Loucy (cell line): ENCODE measurements at regions not wholly inside any gene's neighbourhood (a gene's known extent, or its start where the extent isn't known, plus 50 kb on each side); places are given as distances from the start of the nearest gene placed in this dataset.

Experiments
- H2AFZ ChIP-seq: fragments of 200-600 bp; sonication (generic); 2 replicates; pipeline ENCODE4 v1.6.0; 2016; ENCODE audit warnings: antibody characterized with exemption, mild to moderate bottlenecking, low read length, moderate library complexity
- H3F3A ChIP-seq: fragments of 200-600 bp; 2 replicates; pipeline ENCODE4 v1.6.0; 2016; ENCODE audit warnings: antibody characterized with exemption, low read depth, mild to moderate bottlenecking
- H3K27me3 ChIP-seq: fragments of 200-600 bp; sonication (generic); 2 replicates; pipeline ENCODE4 v1.6.1; 2014; ENCODE audit warnings: low read length, mild to moderate bottlenecking; ENCODE audit not compliant: insufficient read depth, poor library complexity, severe bottlenecking
- H3K36me3 ChIP-seq: fragments of 200-600 bp; sonication (generic); 2 replicates; pipeline ENCODE4 v1.6.1; 2016; ENCODE audit warnings: low read length; ENCODE audit not compliant: insufficient read depth
- H3K4me1 ChIP-seq: fragments of 200-600 bp; sonication (generic); 2 replicates; pipeline ENCODE4 v1.5.1; 2014; ENCODE audit warnings: low read length, mild to moderate bottlenecking; ENCODE audit not compliant: insufficient read depth, poor library complexity, severe bottlenecking
- H3K4me2 ChIP-seq: fragments of 200-600 bp; sonication (generic); 2 replicates; pipeline ENCODE4 v1.6.0; 2014; ENCODE audit warnings: antibody characterized with exemption, low read length, low read depth, mild to moderate bottlenecking; ENCODE audit not compliant: poor library complexity, severe bottlenecking
- H3K4me3 ChIP-seq: fragments of 200-600 bp; sonication (generic); 2 replicates; pipeline ENCODE4 v1.5.1; 2014; ENCODE audit warnings: low read length, mild to moderate bottlenecking, mixed read lengths; ENCODE audit not compliant: poor library complexity, severe bottlenecking
- H3K79me2 ChIP-seq: fragments of 200-600 bp; sonication (generic); 2 replicates; pipeline ENCODE4 v1.6.1; 2014; ENCODE audit warnings: low read length; ENCODE audit not compliant: insufficient read depth
- H3K9ac ChIP-seq: fragments of 200-600 bp; sonication (generic); 2 replicates; pipeline ENCODE4 v1.6.0; 2014; ENCODE audit warnings: mild to moderate bottlenecking, low read depth, low read length, moderate library complexity; ENCODE audit not compliant: poor library complexity, severe bottlenecking
- H3K9me2 ChIP-seq: fragments of 200-600 bp; sonication (generic); replicated peaks from 2 replicates; pipeline ENCODE4 v1.6.1; 2016; ENCODE audit warnings: low read depth, low read length, mixed read lengths
- H3K9me3 ChIP-seq: fragments of 200-600 bp; sonication (generic); 2 replicates; pipeline ENCODE4 v1.6.1; 2014; ENCODE audit warnings: mild to moderate bottlenecking, antibody characterized with exemption, low read length, low read depth; ENCODE audit not compliant: insufficient read depth
- H4K20me1 ChIP-seq: fragments of 200-600 bp; sonication (generic); 2 replicates; pipeline ENCODE4 v1.6.0; 2014; ENCODE audit warnings: antibody characterized with exemption, low read length, mild to moderate bottlenecking; ENCODE audit not compliant: insufficient read depth, poor library complexity, severe bottlenecking
- EZH2phosphoT487 ChIP-seq: fragments of 200-600 bp; IDR thresholded peaks from 2 replicates; pipeline ENCODE4 v1.6.1; 2018; ENCODE audit warnings: antibody characterized with exemption, mild to moderate bottlenecking, moderate library complexity, borderline replicate concordance
- TF ChIP-seq, protein P1 (sequence below): fragments of 200-600 bp; sonication (generic); conservative IDR thresholded peaks from 2 replicates; pipeline ENCODE4 v1.5.1; 2014; ENCODE audit warnings: mild to moderate bottlenecking, antibody characterized with exemption, low read length

DNA sequence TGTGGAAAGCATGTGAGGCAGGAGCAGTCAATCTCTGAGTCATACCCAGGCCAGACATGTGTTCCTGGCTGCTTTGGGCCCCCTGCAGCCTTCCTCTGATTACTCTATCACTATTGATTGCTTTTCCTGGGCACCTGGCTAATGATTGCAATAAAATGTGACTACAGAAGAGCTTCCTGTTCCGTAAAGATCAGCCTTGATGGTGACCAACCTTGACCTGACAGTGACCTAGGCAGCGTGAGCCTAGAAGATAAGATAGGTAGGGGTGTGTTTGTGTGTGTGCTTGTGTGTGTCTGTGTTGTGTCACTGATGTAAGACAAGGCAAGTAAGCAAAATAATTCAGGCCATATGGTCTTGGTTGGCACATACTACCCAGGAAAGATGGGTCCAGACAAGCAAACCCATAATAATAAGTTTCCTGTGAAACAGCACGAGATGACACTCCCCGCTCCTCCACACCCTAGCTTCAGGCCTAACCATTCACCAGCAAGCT lies 367.7 kb upstream of the CDH11 start:
- TF ChIP-seq, protein P1, sequence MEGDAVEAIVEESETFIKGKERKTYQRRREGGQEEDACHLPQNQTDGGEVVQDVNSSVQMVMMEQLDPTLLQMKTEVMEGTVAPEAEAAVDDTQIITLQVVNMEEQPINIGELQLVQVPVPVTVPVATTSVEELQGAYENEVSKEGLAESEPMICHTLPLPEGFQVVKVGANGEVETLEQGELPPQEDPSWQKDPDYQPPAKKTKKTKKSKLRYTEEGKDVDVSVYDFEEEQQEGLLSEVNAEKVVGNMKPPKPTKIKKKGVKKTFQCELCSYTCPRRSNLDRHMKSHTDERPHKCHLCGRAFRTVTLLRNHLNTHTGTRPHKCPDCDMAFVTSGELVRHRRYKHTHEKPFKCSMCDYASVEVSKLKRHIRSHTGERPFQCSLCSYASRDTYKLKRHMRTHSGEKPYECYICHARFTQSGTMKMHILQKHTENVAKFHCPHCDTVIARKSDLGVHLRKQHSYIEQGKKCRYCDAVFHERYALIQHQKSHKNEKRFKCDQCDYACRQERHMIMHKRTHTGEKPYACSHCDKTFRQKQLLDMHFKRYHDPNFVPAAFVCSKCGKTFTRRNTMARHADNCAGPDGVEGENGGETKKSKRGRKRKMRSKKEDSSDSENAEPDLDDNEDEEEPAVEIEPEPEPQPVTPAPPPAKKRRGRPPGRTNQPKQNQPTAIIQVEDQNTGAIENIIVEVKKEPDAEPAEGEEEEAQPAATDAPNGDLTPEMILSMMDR, result no peak
- Histone ChIP-seq H3K9ac (no peak overlapping the region), H3K79me2 (no peaks in the 10 kb centered on the region), H2AFZ (no peak overlapping the region), H3K4me2 (no peak overlapping the region), H3K4me1 (no peaks in the 10 kb centered on the region), H3K9me2 (no peaks in the 10 kb centered on the region), H4K20me1 (no peaks in the 10 kb centered on the region), H3K4me3 (no peak overlapping the region), H3K9me3 (peaks cover 4% of the 10 kb centered on the region; the same call in 1 of the 2 replicates), H3F3A (no peaks in the 10 kb centered on the region), H3K27me3 (no peaks in the 10 kb centered on the region), H3K36me3 (no peaks in the 10 kb centered on the region)

DNA sequence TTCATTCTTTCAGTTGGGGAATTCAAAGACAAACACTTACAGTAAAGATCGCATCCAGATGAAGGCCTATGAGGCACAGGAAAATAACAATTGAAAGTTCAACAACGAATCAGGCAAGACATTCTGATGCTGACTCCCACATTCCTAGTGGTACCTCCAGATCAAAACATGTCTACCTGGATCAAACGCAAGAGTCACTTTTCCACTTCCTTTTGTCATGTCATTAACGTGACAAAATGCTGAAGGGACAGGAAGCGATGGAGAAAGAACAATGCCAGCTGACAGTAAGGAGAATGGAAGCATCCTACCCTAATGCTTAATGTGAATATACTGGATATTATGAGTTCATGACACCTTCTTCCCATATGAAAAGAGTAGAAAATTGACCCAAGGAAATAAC lies 365.4 kb upstream of the CDH11 start:
- H3K79me2 ChIP-seq, result no peaks in the 10 kb centered on the region
- no peak overlapping the region for H3K9ac ChIP-seq
- H3K4me2 ChIP-seq, result no peak overlapping the region
- peaks cover 4% of the 10 kb centered on the region; the same call in 1 of the 2 replicates for H3K9me3 ChIP-seq
- no peak overlapping the region for H2AFZ ChIP-seq
- H3K4me1 ChIP-seq, result no peaks in the 10 kb centered on the region
- H3F3A ChIP-seq, result no peaks in the 10 kb centered on the region
- H3K27me3 ChIP-seq, result no peaks in the 10 kb centered on the region
- no peak overlapping the region for H3K4me3 ChIP-seq
- no peak for TF ChIP-seq EZH2phosphoT487
- TF ChIP-seq, protein P1, result no peak
- no peaks in the 10 kb centered on the region for H4K20me1 ChIP-seq
- no peaks in the 10 kb centered on the region for H3K9me2 ChIP-seq
- no peaks in the 10 kb centered on the region for H3K36me3 ChIP-seq

DNA sequence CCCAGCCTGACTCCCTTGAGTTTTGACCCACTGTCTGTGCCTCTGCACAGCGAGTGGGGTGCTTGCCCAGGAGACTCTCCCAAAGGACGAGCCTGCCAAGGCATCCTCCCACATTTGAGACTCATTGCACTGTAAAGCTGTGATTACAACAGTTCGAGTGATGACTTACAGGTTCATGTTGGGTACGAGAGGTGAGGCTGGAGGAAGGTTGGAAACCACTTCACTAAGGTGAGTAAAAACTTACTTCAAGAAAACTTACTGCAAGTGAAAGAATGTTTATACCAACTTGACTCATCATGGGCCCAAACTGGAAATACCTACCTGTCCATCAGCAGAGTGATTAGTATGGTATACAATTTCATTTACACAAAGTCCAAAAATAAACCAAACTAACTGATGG lies 360.1 kb upstream of the CDH11 start:
- Histone ChIP-seq H3K4me3 (no peak overlapping the region), H3K4me1 (no peaks in the 10 kb centered on the region), H3K27me3 (no peaks in the 10 kb centered on the region), H3F3A (no peaks in the 10 kb centered on the region), H3K4me2 (no peak overlapping the region), H4K20me1 (no peaks in the 10 kb centered on the region), H3K36me3 (no peaks in the 10 kb centered on the region), H3K9ac (no peak overlapping the region), H3K79me2 (no peaks in the 10 kb centered on the region), H3K9me2 (no peaks in the 10 kb centered on the region), H2AFZ (no peak overlapping the region), H3K9me3 (peaks cover 4% of the 10 kb centered on the region; the same call in 1 of the 2 replicates)
- TF ChIP-seq, protein P1, result no peak
- TF ChIP-seq EZH2phosphoT487, result no peak
